SH-SY5Y (cell line): ENCODE measurements at regions not wholly inside any gene's neighbourhood (a gene's known extent, or its start where the extent isn't known, plus 50 kb on each side); places are given as distances from the start of the nearest gene placed in this dataset.

Experiments
- GATA2 ChIP-seq: IDR thresholded peaks from 2 replicates; pipeline ENCODE4 v1.6.1; 2011; ENCODE audit warnings: mild to moderate bottlenecking, low read depth, low read length
- GATA3 ChIP-seq: IDR thresholded peaks from 2 replicates; pipeline ENCODE4 v1.6.1; 2011; ENCODE audit warnings: low read depth, mild to moderate bottlenecking, low read length, moderate library complexity

DNA sequence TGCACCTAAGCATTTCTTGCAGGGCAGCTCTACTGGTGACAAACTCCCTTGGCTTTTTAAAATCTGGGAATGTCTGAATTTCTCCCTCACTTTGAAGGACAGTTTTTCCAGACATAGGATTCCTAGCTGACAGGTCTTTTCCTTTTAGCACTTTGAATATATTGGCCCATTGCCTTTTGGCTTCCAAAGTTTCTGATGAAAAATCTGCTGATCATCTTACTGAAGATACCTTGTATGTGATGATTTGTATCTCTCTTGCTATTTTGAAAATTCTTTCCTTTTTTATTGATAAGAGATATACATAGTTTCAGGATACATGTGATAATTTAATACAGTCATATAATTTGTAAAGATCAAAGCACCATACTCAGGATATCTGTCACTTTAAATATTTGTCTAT, 211.1 kb downstream of the ZIC5 start:
- TF ChIP-seq GATA2, result no peak
- TF ChIP-seq GATA3, result no peak
